Activated naive CD8-positive, alpha-beta T cell (primary cell): ENCODE measurements at regions not wholly inside any gene's neighbourhood (a gene's known extent, or its start where the extent isn't known, plus 50 kb on each side); places are given as distances from the start of the nearest gene placed in this dataset.
"Not testable (repeated sequence)": the region's sequence is repeated elsewhere in the genome, so short reads cannot be mapped to it uniquely, and the experiment has no call there.

Experiments used
- H3K27ac Mint-ChIP-seq: one replicate; pipeline ENCODE4 v1.8.0; 2021; ENCODE audit warnings: mixed read lengths
- H3K27me3 Mint-ChIP-seq: one replicate; pipeline ENCODE4 v1.8.0; 2021; ENCODE audit warnings: mixed read lengths
- H3K36me3 Mint-ChIP-seq: one replicate; pipeline ENCODE4 v1.8.0; 2021; ENCODE audit warnings: mixed read lengths
- H3K4me1 Mint-ChIP-seq: one replicate; pipeline ENCODE4 v1.8.0; 2021; ENCODE audit warnings: low read depth, mixed read lengths
- H3K4me3 Mint-ChIP-seq: one replicate; pipeline ENCODE4 v1.8.0; 2021; ENCODE audit warnings: mild to moderate bottlenecking, mixed read lengths
- H3K9me3 Mint-ChIP-seq: one replicate; pipeline ENCODE4 v1.8.0; 2021; ENCODE audit warnings: low read depth, mixed read lengths

GRCh38 chr18:2212598-2213205 lies 358.6 kb downstream of the METTL4 start:
- Mint-ChIP-seq H3K4me3 (no peak overlapping the region), H3K9me3 (peaks cover 7% of the 10 kb centered on the region), H3K36me3 (no peaks in the 10 kb centered on the region), H3K27me3 (peaks cover 10% of the 10 kb centered on the region), H3K4me1 (no peaks in the 10 kb centered on the region), H3K27ac (no peak overlapping the region)

DNA sequence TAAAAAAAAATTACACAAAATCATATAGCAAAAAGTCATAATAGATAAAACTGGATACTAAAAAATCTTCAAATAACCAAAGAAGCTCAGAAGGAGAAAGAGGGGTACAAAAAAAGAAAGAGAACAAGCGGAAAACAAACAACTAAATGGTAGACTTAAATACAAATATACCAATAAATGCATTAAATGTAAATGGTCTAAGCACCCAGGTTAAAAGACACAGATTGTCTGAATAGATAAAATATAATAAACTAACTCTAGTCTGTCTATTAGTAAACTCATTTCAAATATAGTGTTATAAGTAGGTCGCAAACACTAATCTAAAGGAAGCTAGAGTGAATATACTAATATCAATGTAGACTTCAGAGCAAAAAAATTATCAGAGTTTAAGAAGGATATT lies 357.4 kb downstream of the METTL4 start:
- H3K4me3 Mint-ChIP-seq, result no peak overlapping the region
- no peak overlapping the region for H3K27ac Mint-ChIP-seq
- no peaks in the 10 kb centered on the region for H3K36me3 Mint-ChIP-seq
- peaks cover 7% of the 10 kb centered on the region for H3K9me3 Mint-ChIP-seq
- peaks cover 13% of the 10 kb centered on the region for H3K27me3 Mint-ChIP-seq
- H3K4me1 Mint-ChIP-seq, result no peaks in the 10 kb centered on the region

GRCh38 chr18:2217356-2217755 lies 353.9 kb downstream of the METTL4 start:
- Mint-ChIP-seq H3K4me1 (no peaks in the 10 kb centered on the region), H3K4me3 (no peak overlapping the region), H3K9me3 (peaks cover 7% of the 10 kb centered on the region), H3K27me3 (peaks cover 20% of the 10 kb centered on the region), H3K36me3 (no peaks in the 10 kb centered on the region), H3K27ac (no peak overlapping the region)

DNA sequence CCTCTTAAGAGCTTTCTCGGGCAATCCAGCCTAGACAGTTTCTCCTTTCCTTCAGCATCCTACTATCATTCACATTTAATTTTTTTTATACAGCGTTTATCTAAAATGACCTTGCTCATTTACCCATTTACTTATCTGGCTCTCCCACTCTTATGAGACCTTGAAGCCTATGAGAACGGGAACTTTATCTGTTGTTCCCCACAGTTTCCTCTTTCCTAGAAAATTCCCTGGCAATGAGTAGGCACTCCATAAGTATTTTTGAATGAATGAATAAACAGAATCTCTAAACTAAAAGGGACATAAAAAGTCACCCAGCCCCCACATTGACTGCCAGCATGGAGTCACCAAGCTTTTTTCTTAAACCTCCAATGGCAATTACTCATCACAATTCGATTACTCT lies 353.2 kb downstream of the METTL4 start:
- no peaks in the 10 kb centered on the region for H3K36me3 Mint-ChIP-seq
- no peak overlapping the region for H3K4me3 Mint-ChIP-seq
- H3K9me3 Mint-ChIP-seq, result peaks cover 7% of the 10 kb centered on the region
- no peaks in the 10 kb centered on the region for H3K4me1 Mint-ChIP-seq
- H3K27me3 Mint-ChIP-seq, result peaks cover 19% of the 10 kb centered on the region
- no peak overlapping the region for H3K27ac Mint-ChIP-seq

GRCh38 chr18:2219706-2220105 lies 351.6 kb downstream of the METTL4 start:
- Mint-ChIP-seq H3K27me3 (peaks cover 19% of the 10 kb centered on the region), H3K9me3 (no peaks in the 10 kb centered on the region), H3K4me3 (no peak overlapping the region), H3K4me1 (no peaks in the 10 kb centered on the region), H3K27ac (no peak overlapping the region), H3K36me3 (no peaks in the 10 kb centered on the region)

GRCh38 chr18:2222270-2223185 lies 348.8 kb downstream of the METTL4 start:
- Mint-ChIP-seq H3K4me1 (no peaks in the 10 kb centered on the region), H3K9me3 (no peaks in the 10 kb centered on the region), H3K27me3 (peaks cover 18% of the 10 kb centered on the region), H3K27ac (no peak overlapping the region), H3K36me3 (no peaks in the 10 kb centered on the region), H3K4me3 (no peak overlapping the region)

GRCh38 chr18:2223449-2223848 lies 347.9 kb downstream of the METTL4 start:
- H3K9me3 Mint-ChIP-seq, result no peaks in the 10 kb centered on the region
- H3K27me3 Mint-ChIP-seq, result peaks cover 17% of the 10 kb centered on the region
- H3K36me3 Mint-ChIP-seq, result no peaks in the 10 kb centered on the region
- H3K4me1 Mint-ChIP-seq, result no peaks in the 10 kb centered on the region
- no peak overlapping the region for H3K27ac Mint-ChIP-seq
- no peak overlapping the region for H3K4me3 Mint-ChIP-seq

DNA sequence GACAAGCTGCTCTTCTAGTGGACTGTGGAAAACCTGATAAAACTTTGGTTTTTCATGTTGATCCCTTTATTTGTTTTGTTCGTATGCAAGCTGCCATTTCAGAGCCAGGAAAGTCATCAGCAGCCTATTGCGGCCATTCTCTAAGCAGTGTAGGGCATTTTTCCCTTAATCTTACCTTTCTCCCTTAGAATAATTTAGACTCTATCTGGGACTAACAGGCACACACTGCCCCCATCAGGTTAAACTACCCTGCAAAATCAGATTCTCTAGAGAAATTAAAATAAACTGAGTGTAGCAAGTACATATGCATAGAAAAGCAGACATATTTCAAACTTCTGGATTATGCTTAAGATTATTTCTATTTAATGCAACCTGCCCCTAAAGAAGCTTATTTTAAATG lies 347.5 kb downstream of the METTL4 start:
- Mint-ChIP-seq H3K4me1 (no peaks in the 10 kb centered on the region), H3K36me3 (no peaks in the 10 kb centered on the region), H3K27ac (no peak overlapping the region), H3K9me3 (no peaks in the 10 kb centered on the region), H3K27me3 (peaks cover 15% of the 10 kb centered on the region), H3K4me3 (no peak overlapping the region)

- no peaks in the 10 kb centered on the region for H3K36me3 Mint-ChIP-seq
Observed at GRCh38 chr18:2236232-2236631, 335.1 kb downstream of the METTL4 start.

GRCh38 chr18:2237706-2238105 lies 333.6 kb downstream of the METTL4 start:
- Mint-ChIP-seq H3K27me3 (peaks cover 5% of the 10 kb centered on the region), H3K4me3 (no peak overlapping the region), H3K9me3 (no peaks in the 10 kb centered on the region), H3K4me1 (no peaks in the 10 kb centered on the region), H3K27ac (no peak overlapping the region), H3K36me3 (no peaks in the 10 kb centered on the region)

More at GRCh38 chr18:2236232-2236631, 335.1 kb downstream of the METTL4 start:
- Mint-ChIP-seq H3K4me3 (no peak overlapping the region), H3K27ac (no peak overlapping the region), H3K27me3 (peaks cover 7% of the 10 kb centered on the region), H3K9me3 (no peaks in the 10 kb centered on the region), H3K4me1 (no peaks in the 10 kb centered on the region)

DNA sequence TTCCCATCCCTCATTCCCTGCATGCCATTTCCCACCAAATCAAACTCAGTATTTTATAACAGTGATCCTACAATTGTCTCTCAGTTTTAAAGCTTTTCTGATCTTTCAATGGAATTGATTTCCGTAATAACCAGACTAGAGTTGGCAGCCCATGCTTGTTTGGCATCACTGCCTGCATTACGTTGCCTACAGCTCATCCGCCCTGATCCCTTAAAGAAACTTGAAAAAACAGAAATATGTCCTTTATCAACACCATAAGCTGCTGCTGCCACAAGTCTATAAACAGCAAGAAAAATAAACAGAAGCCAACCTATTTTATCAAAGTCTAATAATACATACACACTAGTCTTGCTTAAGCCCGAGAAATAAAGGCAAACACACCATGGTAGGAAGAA lies 331.0 kb downstream of the METTL4 start:
- H3K4me3 Mint-ChIP-seq, result no peak overlapping the region
- H3K9me3 Mint-ChIP-seq, result no peaks in the 10 kb centered on the region
- no peaks in the 10 kb centered on the region for H3K4me1 Mint-ChIP-seq
- peaks cover 8% of the 10 kb centered on the region for H3K27me3 Mint-ChIP-seq
- H3K27ac Mint-ChIP-seq, result no peak overlapping the region
- H3K36me3 Mint-ChIP-seq, result no peaks in the 10 kb centered on the region

- no peaks in the 10 kb centered on the region for H3K9me3 Mint-ChIP-seq
- H3K4me1 Mint-ChIP-seq, result no peaks in the 10 kb centered on the region
- no peak overlapping the region for H3K4me3 Mint-ChIP-seq
- no peak overlapping the region for H3K27ac Mint-ChIP-seq
- peaks cover 10% of the 10 kb centered on the region for H3K27me3 Mint-ChIP-seq
- no peaks in the 10 kb centered on the region for H3K36me3 Mint-ChIP-seq
Observed at GRCh38 chr18:2244641-2245040, 326.7 kb downstream of the METTL4 start.

DNA sequence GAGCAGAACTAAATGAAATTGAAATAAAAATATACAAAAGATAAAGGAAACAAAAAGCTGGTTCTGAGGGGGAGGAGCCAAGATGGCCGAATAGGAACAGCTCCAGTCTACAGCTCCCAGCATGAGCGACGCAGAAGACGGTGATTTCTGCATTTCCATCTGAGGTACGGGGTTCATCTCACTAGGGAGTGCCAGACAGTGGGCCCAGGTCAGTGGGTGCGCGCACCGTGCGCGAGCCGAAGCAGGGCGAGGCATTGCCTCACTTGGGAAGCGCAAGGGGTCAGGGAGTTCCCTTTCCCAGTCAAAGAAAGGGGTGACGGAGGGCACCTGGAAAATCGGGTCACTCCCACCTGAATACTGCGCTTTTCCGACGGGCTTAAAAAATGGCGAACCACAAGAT lies 324.2 kb downstream of the METTL4 start:
- not testable (repeated sequence) for H3K27me3 Mint-ChIP-seq, H3K27ac Mint-ChIP-seq, H3K36me3 Mint-ChIP-seq, H3K4me1 Mint-ChIP-seq, H3K4me3 Mint-ChIP-seq, H3K9me3 Mint-ChIP-seq

- Mint-ChIP-seq H3K9me3 (no peaks in the 10 kb centered on the region), H3K27me3 (peaks cover 3% of the 10 kb centered on the region), H3K36me3 (no peaks in the 10 kb centered on the region), H3K4me3 (no peak overlapping the region), H3K4me1 (no peaks in the 10 kb centered on the region), H3K27ac (no peak overlapping the region)
Observed at GRCh38 chr18:2254977-2255376, 316.3 kb downstream of the METTL4 start.

DNA sequence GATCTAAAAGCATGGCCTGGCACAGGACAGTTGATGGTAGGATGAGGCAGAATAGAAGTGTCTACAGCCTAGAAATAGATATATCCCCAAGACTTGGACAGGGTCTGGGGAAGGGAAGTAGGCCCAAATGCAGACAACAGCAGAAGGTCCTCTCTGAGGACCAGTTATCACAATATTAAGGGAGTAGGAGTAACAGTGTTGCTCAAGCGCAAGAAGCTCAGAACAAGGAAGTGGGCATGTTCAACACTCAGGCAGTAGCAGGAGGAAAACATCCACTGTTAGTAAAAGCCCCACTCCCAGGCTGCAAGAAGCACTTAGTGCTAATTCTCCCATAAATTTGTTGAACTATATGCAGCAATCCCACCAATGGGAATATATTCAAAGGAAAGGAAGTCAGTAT lies 314.7 kb downstream of the METTL4 start:
- no peak overlapping the region for H3K4me3 Mint-ChIP-seq

DNA sequence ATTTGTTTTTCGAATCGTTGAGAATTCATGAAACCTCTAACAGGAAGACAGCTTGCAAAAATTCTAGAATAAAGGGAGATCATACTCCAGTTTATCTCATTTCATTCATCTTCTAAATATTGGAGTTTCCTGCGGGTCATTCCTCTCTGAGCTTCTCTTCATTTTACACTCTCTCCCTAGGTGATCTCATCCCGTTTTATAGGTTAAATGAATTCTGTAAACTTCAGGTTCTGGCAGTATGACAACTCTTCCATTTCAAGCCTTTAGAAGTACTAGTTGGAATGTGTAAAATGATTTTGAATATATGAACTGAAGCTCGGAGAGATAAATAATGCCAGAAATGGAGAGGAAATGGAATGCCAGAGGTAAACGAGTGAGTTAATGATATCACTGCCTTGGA lies 312.4 kb downstream of the METTL4 start:
- Mint-ChIP-seq H3K36me3 (no peaks in the 10 kb centered on the region), H3K27me3 (peaks cover 3% of the 10 kb centered on the region), H3K4me1 (no peaks in the 10 kb centered on the region), H3K4me3 (no peak overlapping the region), H3K27ac (no peak overlapping the region), H3K9me3 (no peaks in the 10 kb centered on the region)

More for the DNA sequence above, 314.7 kb downstream of the METTL4 start:
- Mint-ChIP-seq H3K27ac (no peak overlapping the region), H3K4me1 (no peaks in the 10 kb centered on the region), H3K9me3 (no peaks in the 10 kb centered on the region), H3K36me3 (no peaks in the 10 kb centered on the region), H3K27me3 (peaks cover 3% of the 10 kb centered on the region)
